GM21360 (cell line): ENCODE measurements at regions not wholly inside any gene's neighbourhood (a gene's known extent, or its start where the extent isn't known, plus 50 kb on each side); places are given as distances from the start of the nearest gene placed in this dataset.
"Not testable (repeated sequence)": the region's sequence is repeated elsewhere in the genome, so short reads cannot be mapped to it uniquely, and the experiment has no call there.

Experiments
- ATAC-seq: cut with Tn5 transposase; IDR thresholded peaks from one replicate; pipeline ENCODE4 v1.9.1; 2021; ENCODE audit warnings: mild to moderate bottlenecking, moderate library complexity; ENCODE audit not compliant: unreplicated experiment

DNA sequence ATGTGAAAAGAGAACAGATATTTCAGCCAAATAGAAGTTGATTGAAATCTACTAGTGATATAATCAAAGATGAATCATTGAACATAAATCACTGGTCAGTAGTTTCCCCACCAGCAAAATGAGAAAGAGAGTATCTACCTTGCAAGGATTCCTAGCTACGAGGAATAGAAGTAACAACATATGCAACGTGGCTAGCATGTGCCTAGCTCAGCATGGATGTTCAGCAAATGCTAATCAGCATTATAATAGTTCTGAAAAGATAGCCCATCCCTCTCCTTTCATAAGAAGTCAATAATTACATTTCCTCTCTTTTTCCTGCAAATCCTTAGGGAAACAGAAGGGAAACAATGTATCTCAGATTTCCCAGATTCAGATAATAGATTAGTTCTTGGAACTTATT, 417.2 kb downstream of the SATB2 start:
- no peak for ATAC-seq

DNA sequence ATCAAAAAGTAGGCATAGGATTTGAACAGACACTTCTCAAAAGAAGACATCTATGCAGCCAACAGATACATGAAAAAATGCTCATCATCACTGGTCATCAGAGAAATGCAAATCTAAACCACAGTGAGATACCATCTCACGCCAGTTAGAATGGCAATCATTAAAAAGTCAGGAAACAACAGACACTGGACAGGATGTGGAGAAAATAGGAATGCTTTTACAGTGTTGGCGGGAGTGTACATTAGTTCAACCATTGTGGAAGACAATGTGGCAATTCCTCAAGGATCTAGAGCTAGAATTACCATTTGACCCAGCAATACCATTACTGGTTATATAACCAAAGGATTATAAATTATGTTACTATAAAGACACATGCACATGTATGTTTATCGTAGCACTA, 424.0 kb downstream of the SATB2 start:
- not testable (repeated sequence) for ATAC-seq

DNA sequence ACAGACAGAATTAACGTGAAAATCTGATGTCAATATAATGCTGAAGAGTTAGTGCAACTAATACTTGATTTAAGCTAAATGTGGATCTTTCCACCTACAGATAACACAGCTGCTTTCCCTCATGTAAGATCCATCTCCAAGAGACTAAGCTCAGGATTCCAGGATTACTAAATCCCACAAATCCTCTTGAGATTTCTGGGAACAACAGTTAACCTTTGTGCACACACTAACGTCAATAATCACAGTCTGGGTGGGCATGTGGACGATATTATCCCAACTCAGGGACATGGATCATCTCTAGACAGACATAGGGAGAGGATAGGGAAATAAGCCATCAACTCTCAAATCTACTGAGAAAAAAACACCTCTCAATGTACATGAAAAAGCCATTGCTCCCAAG, 432.6 kb downstream of the SATB2 start:
- no peak for ATAC-seq

DNA sequence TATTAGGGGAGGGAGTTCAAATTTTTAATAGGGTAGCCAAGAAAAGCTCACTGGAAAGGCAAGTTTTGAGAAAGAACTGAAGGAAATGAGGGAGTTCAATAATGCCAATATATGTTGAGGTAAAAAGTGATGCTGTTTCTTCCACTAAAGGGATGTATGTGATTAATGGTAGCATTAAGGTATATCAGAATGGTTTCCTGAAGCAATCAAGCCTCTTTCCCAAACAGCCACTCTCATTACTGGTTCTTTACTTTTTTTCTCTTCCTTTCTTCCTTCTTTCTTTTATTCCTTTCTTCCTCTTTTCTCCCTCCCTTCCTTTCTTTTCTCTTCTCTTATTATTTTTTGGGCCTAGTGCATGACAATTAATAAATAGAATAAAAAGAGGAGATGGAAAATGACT, 433.5 kb downstream of the SATB2 start:
- ATAC-seq: no peak

DNA sequence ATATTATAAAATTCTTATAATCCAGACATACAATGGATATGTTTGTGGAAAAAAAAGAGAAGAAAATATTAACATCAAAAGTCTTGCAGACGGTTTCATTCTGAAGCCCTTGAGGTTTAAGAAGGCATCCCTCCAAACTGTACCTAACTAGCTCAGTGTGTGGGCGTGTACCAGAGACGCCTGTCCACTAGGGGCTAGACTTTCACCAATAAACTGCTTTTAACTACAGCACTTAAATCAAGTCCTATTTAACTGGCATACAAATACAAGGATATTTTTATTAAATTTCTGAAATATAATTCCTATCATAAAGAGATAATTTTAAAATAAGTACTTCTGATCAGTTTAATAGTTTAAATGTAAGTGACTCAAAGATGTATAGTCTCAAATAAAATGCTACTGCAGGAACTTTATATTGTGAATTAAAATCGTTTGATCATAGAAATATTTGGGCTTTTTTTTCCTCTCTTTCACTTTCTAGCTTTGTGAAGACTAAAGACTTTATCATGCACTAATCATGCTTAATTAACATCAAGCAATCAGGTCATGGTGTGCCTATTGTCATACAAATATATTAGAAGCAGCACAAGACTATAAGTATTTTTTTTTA, 437.7 kb downstream of the SATB2 start:
- ATAC-seq: no peak

DNA sequence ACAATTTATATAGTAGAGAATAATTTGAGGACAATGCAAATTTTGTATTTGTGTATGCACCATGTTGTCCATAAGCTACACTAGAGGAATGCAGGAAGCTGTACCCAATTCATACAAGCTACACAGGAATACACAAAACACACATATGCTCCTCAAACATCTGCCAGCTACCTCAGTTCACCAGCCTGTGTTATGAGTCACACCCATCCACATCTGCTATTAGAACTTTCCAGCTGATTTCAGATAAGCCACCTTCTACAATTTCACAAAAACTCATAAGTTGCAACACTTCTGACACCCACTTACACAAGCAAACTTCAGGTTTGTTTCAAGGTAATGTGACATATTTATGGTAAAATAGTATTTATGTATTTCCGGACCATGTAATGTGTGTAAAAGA, 438.9 kb downstream of the SATB2 start:
- ATAC-seq: no peak

DNA sequence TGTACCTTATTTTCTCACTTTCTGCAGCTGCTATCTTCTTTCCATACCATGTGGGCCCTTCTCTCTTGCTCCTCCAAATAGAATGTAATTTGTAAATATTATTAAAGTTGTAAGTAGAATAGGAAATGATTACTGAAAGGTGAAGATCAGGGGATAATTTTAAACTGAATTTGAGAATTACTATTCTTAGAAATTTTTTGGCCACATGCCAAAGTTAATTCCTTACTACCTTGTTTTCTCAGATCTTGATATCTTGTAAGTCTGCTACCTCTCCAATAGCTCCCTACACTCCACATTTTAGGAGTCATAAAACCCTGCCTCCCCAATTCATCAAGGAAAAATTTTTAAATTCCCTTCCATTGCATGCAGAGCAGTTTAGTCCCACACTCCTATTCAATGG, 442.7 kb downstream of the SATB2 start:
- no peak for ATAC-seq

DNA sequence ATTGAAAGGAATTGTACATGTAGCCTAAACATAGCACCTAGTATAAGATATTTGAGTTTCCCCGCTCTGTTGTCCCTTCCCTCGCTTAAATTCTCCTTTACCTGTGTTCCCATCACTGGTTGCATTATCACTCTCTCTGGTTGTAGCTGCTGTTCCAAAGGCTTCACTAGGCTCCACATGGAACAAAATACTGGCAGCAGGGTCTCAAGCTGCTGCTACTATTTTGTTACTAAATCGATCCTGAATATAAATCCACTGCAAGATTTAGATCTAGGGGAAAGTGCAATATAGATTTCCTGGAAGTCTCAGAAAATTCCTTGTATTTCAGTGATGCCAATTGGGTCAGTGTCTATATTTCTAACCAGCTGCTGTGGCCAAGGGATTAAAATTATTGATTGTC, 443.5 kb downstream of the SATB2 start:
- no peak for ATAC-seq

DNA sequence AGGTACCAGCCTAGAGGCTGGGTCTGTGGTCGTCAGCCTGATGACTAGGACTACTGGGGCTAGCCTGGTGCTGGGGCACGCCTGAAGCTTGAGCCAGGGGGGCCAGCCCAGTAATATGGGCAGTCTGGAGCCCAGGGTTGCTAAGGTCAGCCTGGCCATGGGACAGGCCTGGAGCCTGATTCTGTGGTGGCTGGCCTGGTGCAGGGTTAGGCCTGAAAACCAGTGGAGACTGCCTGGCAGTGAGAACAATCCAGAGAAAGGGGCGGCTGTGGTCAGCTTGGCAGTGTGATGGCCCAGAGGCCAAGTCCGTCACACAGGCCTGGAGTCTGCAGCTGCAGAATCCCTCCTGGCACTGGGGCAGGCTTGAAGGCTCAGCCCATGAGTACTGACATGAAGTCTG, 445.8 kb downstream of the SATB2 start:
- no peak for ATAC-seq

DNA sequence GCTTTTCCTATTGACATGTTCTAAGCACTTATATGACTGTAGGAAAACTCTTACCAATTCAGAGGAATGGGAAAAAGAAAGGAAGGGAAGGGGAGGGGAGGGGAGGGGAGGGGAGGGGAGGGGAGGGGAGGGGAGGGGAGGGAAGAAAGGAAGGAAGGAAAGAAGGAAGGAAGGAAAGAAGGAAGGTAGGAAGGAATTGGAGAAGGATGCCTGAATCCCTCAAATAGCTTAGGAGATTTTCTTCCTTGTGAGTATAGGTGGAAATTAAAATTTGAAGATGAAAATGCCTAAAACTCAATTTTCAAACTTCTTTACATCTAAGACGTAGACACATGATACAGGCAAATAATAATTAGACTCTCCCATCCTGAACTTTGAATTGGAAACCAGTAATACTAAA, 463.1 kb downstream of the SATB2 start:
- no peak for ATAC-seq

DNA sequence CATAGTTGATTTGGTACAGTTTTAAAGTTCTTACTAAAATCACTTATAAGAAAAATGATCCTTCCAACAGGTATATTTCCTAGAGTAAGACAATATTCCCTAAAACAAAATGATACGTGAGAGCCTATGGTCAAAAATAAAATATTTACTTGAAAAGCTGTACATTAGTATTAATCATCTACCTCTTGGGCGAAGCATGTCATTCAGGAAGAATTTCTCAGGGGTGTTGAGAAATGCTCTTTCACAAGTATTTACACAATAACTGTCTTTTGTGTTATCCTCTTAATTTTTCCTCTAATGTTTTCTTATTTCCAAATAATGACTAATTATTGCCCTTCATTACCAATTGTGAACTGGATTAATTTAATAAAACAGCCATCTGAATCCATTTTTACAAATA, 466.3 kb downstream of the SATB2 start:
- ATAC-seq: no peak

DNA sequence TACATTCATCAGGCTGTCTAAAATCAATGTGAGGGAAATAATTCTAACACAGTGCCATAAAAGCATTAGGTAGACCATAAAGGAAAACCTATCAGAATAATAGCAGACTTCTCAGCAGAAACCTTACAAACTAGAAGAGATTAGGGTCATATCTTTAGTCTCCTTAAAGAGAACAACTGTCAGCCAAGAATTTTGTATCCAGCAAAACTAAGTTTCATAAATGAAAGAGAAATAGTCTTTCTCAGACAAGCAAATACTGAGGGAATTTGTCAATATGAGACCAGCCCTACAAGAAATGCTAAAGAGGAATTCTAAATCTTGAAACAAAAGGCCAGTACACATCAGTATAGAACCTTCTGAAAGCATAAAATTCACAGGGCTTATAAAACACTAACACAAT, 482.0 kb downstream of the SATB2 start:
- no peak for ATAC-seq

DNA sequence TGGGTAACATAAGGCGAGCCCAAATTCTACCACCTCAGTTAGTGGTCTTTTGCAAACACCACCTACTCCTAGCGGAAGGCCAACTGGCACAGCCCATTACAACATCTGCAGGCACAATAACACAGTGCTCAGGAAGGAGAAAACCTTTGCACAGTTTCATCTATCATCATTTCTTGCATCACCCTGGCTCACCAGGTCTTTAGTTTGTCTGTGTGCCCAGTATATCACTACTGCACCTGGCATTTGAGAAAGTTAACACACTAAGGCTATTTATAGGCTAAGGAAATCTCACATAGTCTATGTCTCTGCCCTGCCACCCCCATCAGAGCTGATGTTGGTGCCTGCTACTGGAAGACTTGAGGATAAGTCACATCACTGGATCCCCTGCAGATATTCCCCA, 484.0 kb downstream of the SATB2 start:
- ATAC-seq: no peak

DNA sequence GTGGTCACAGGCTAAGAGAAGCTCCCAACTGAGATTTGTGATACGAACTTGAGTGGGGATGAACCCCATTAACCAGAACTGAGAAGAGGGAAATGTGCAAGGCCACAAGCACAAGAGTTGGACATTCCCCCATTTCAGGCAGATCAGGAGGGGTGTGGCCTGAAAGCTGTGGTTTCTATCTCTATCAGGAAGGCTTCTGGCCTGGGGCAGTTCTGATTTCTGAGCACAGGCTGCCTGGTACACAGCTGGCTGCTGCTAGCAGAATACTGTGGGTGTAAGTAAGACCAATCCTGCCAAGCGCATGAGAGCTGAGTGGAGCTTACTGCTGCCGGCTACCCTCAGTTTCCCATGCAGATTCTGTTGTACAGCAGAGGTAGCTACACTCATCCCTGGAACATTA, 484.6 kb downstream of the SATB2 start:
- ATAC-seq: no peak

DNA sequence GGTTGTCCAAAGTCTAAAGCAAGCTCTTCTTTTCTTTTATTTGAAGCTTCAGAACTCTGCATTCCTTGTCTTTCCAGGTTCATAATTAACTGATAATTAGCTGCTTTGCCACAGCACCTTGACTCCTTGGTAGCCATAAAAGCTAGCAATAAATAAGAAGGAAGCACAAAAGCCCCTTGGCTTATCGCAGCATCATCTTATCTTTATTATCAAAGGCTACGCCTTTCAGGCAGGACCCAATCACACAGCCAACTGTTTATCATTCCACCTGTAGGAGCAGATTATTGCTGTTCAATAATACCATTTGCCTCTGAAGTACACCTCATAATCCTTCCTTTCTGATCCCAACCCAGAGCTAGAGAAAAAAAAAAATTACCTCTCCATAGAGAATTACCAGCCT, 489.2 kb downstream of the SATB2 start:
- no peak for ATAC-seq

DNA sequence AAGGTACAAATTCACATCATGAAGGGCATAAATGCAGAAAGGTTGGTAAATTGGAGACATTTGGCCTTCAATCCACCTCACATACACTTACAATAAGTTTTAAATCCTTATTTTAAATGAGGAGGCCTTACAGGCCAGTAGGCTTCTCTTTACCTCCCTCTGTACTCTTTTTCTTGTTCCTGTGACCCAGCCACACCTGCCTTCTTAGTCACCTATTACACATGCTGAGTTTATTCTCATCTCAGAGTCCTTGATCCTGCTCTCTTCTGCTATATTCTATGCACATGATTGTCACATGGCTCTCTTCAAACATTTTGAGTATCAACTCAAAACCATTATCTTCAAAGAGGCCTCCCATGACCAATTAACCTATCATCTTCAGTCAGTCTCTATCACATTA, 491.5 kb downstream of the SATB2 start:
- ATAC-seq: no peak

DNA sequence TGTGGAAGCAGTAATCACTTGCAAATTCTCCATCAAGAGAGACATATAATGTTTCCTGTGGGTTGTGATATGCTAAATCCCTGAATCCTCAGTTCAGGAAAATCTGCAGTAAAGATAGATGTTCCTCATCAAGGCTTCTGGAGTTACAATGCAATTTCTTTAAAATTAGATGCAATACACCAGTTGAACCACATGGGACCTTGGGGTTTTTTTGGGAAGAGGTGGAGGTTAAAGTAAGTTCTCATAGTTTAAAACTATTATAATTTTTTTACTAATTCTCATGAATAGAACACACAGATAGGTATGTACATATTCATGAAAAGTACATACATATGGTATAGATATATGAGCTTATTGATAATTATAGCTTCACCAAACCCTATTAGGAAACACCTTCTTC, 496.2 kb downstream of the SATB2 start:
- no peak for ATAC-seq

DNA sequence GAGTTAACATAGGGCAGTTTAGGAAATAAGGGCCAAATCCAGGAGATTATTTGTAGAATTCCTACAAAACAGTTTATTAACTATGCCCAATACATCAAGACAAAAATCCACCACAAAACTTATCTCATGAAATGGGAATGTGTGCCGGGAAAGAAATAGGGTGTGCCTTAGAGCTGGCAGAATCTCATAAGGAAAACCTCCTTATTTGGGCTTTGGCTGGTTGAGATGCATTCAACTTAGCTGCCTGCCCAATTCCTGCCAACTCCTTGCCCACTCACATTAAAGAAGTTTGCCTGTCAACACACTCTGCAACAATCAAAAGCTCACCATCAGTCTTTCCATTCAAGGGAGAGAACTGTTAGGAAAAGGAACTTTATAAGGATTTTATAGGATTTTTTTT, 500.6 kb downstream of the SATB2 start:
- no peak for ATAC-seq

DNA sequence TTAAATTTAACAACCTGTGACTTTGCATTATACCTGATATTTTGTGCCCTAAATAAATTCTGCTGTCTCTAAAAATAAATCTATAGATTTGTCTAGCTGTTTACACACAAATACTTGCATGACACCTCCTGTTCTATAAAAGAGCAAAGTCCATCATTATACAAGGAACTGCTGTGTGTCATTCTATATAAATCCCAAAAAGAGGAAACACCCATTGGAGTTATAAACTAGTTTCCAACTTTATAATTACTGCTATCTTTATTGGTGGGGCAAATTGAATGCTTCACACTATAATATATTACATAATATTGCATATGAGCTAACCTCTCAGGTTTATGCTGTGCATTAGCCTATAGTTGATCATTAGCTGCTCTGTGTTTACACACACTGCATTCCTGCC, 504.4 kb downstream of the SATB2 start:
- ATAC-seq: no peak

DNA sequence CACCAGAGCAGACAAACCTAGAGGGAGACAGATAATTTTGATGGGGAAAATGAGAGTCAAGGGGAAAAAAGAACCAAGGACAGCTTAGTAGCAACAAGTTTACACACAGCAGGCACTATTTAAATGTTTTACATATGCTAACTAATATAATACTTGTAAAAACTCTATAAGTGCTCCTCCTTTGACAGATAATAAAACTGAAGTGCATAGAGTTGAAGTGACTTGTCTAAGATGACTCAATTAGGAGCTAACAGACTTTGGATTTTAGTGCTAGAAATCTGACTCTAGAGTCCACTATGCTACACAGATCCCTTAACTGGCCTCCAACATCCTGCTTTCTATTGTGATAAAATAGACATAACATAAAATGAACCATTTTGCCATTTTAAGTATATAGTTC, 506.9 kb downstream of the SATB2 start:
- ATAC-seq: no peak

DNA sequence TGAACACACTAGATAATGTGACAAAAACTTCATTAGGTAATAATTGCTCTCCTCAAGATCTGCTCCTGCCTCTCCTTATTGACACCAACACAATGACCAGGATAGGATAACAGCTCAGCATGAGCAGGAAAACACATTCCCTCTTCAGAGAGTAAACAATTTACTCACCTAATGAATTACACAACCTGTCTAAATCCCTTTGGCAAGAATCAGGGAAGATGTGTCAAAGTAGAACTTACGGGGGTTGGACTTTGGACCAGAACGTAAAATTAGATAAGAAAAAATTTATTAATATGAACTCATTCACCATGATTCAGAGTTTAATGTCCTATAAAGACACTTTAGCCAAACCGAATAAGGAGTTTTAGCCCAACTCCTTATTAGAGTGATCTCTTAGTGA, 512.2 kb downstream of the SATB2 start:
- no peak for ATAC-seq

DNA sequence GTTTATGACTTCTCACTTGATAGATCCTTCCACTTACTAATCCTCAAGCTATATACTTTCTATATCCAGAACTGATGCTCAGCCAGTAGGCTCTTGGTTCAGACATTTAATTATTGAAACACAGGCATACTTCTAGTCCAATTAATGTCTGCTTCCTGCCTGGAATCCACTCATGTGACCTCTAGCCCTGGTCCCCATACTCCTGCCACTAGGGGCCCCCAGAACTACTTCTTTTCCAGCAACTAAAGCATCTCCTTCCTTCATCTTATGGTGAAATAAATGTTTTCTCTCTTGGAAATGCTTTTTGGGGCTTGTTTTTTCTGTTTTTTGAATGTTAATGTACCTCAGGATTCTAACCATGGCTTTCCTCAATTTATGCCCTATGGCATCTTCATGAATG, 527.6 kb downstream of the SATB2 start:
- ATAC-seq: no peak

DNA sequence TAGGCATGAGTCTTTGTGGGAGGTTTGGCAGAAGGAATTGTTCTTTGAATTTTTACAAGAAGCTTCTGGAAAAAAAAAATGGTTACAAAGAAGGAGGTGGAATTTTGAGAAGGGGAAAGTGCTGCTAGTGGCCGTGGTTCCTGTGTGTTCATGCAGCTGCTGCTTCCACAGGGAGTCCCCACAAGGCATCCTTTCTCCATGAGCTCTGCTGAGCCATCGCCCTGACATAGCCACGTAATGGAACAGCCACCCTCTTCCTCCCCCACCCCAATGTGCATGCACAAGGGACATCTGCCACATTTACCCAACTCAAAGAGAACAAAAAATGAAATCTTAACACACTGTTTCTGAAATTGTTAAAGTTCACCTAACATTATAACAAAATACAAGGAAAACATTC, 529.7 kb downstream of the SATB2 start:
- ATAC-seq: no peak
